Endodermal cell (in vitro differentiated cells): ENCODE measurements at regions not wholly inside any gene's neighbourhood (a gene's known extent, or its start where the extent isn't known, plus 50 kb on each side); places are given as distances from the start of the nearest gene placed in this dataset.

Experiments
- DNase-seq: peaks from one replicate; pipeline ENCODE4 v3.0.0-alpha.2; 2017
- H3K27ac ChIP-seq: 2 replicates; pipeline ENCODE4 v1.5.1; 2013; ENCODE audit warnings: mild to moderate bottlenecking, low read depth, low read length, moderate library complexity
- H3K27me3 ChIP-seq: 2 replicates; pipeline ENCODE4 v1.6.1; 2013; ENCODE audit warnings: mild to moderate bottlenecking, low read length, moderate library complexity; ENCODE audit not compliant: insufficient read depth, control insufficient read depth, poor library complexity, severe bottlenecking
- H3K36me3 ChIP-seq: 2 replicates; pipeline ENCODE4 v1.7.0; 2013; ENCODE audit warnings: mild to moderate bottlenecking, low read length, moderate library complexity; ENCODE audit not compliant: control insufficient read depth, insufficient read depth
- H3K4me1 ChIP-seq: one replicate; pipeline ENCODE4 v1.7.0; 2013; ENCODE audit warnings: low read length; ENCODE audit not compliant: control insufficient read depth, insufficient read depth
- H3K4me3 ChIP-seq: 2 replicates; pipeline ENCODE4 v1.5.1; 2013; ENCODE audit warnings: mild to moderate bottlenecking, low read length, moderate library complexity
- H3K9ac ChIP-seq: 2 replicates; pipeline ENCODE4 v1.6.1; 2013; ENCODE audit warnings: mild to moderate bottlenecking, low read length, moderate library complexity; ENCODE audit not compliant: poor library complexity, severe bottlenecking; ENCODE audit errors: extremely low read depth
- H3K9me3 ChIP-seq: 2 replicates; pipeline ENCODE4 v1.6.1; 2013; ENCODE audit warnings: mild to moderate bottlenecking, low read length, moderate library complexity; ENCODE audit not compliant: control insufficient read depth
- H3K27ac Mint-ChIP-seq: 2 replicates; pipeline ENCODE4 v1.8.0; 2020; ENCODE audit warnings: mixed read lengths
- H3K27me3 Mint-ChIP-seq: 2 replicates; pipeline ENCODE4 v1.8.0; 2021; ENCODE audit warnings: mild to moderate bottlenecking, mixed read lengths; ENCODE audit not compliant: insufficient read depth
- H3K36me3 Mint-ChIP-seq: 2 replicates; pipeline ENCODE4 v1.8.0; 2020; ENCODE audit warnings: low read depth, mixed read lengths
- H3K4me1 Mint-ChIP-seq: 2 replicates; pipeline ENCODE4 v1.8.0; 2020; ENCODE audit warnings: mixed read lengths
- H3K4me3 Mint-ChIP-seq: 2 replicates; pipeline ENCODE4 v1.8.0; 2020; ENCODE audit warnings: mild to moderate bottlenecking, moderate library complexity, mixed read lengths
- H3K9me3 Mint-ChIP-seq: 2 replicates; pipeline ENCODE4 v1.8.0; 2020; ENCODE audit warnings: mild to moderate bottlenecking, mixed read lengths
- WGBS, 2 experiments: methylation state at CpG; one replicate each; pipeline versions ENCODE4 v1.1.5 to v1.1.7; 2013; ENCODE audit warnings: missing lambda C conversion rate in 2 of 2, mixed read lengths in 1 of 2; ENCODE audit not compliant: insufficient coverage in 1 of 2, insufficient read length in 1 of 2; 5-methylcytosine and 5-hydroxymethylcytosine counted together
- TF ChIP-seq, protein P1 (sequence below): fragments of 200-600 bp; sonication (generic); conservative IDR thresholded peaks from 2 replicates; pipeline ENCODE4 v1.5.0; 2021; ENCODE audit warnings: antibody characterized with exemption, mild to moderate bottlenecking

DNA sequence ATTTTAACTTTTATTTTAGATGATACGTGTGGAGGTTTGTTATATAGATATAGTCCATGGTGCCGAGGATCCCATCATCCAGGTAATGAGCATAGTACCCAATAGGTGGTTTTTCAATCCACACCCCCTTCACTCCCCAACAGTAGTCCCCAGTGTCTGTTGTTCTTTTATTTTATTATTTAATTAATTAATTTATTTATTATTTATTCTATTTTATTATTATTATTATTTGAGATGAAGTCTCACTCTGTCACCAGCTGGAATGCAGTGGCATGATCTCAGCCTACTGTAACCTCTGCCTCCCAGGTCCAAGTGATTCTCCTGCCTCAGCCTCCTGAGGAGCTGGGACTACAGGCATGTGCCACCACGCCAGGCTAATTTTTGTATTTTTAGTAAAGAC is 2086.2 kb downstream of the PCDH9 start:
- H3K4me1 Mint-ChIP-seq = no peaks in the 10 kb centered on the region
- H3K9me3 ChIP-seq = no peaks in the 10 kb centered on the region
- H3K27ac ChIP-seq = no peak overlapping the region
- H3K9ac ChIP-seq = no peak overlapping the region
- TF ChIP-seq, protein P1, sequence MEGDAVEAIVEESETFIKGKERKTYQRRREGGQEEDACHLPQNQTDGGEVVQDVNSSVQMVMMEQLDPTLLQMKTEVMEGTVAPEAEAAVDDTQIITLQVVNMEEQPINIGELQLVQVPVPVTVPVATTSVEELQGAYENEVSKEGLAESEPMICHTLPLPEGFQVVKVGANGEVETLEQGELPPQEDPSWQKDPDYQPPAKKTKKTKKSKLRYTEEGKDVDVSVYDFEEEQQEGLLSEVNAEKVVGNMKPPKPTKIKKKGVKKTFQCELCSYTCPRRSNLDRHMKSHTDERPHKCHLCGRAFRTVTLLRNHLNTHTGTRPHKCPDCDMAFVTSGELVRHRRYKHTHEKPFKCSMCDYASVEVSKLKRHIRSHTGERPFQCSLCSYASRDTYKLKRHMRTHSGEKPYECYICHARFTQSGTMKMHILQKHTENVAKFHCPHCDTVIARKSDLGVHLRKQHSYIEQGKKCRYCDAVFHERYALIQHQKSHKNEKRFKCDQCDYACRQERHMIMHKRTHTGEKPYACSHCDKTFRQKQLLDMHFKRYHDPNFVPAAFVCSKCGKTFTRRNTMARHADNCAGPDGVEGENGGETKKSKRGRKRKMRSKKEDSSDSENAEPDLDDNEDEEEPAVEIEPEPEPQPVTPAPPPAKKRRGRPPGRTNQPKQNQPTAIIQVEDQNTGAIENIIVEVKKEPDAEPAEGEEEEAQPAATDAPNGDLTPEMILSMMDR = no peak
- no peaks in the 10 kb centered on the region for H3K36me3 ChIP-seq
- no peak overlapping the region for H3K27ac Mint-ChIP-seq
- no peak for DNase-seq
- no peaks in the 10 kb centered on the region for H3K9me3 Mint-ChIP-seq
- H3K4me3 Mint-ChIP-seq = no peak overlapping the region
- WGBS, 2 experiments = 92 to 100% methylated on average over 1 of the region's 3 CpGs
- no peaks in the 10 kb centered on the region for H3K36me3 Mint-ChIP-seq
- no peak overlapping the region for H3K4me3 ChIP-seq
- no peaks in the 10 kb centered on the region for H3K27me3 ChIP-seq
- H3K4me1 ChIP-seq = no peaks in the 10 kb centered on the region
- no peaks in the 10 kb centered on the region for H3K27me3 Mint-ChIP-seq

- Mint-ChIP-seq H3K4me3 (no peak overlapping the region), H3K27ac (no peak overlapping the region), H3K36me3 (no peaks in the 10 kb centered on the region), H3K9me3 (no peaks in the 10 kb centered on the region), H3K27me3 (peaks cover 4% of the 10 kb centered on the region), H3K4me1 (no peaks in the 10 kb centered on the region)
- no peaks in the 10 kb centered on the region for H3K27me3 ChIP-seq
- no peak overlapping the region for H3K4me3 ChIP-seq
- H3K9me3 ChIP-seq = no peaks in the 10 kb centered on the region
- H3K9ac ChIP-seq = no peak overlapping the region
- TF ChIP-seq, protein P1 = no peak
- peak; percentile 71 for DNase-seq
- H3K36me3 ChIP-seq = no peaks in the 10 kb centered on the region
- H3K4me1 ChIP-seq = no peaks in the 10 kb centered on the region
- 77% methylated on average over 4 to 7 of the region's 7 CpGs for WGBS, 2 experiments
- H3K27ac ChIP-seq = no peak overlapping the region
These were observed 2097.0 kb downstream of the PCDH9 start for GRCh38 chr13:65133094-65133493.

GRCh38 chr13:65125236-65125635 is 2104.9 kb downstream of the PCDH9 start:
- H3K4me3 Mint-ChIP-seq = no peak overlapping the region
- Histone ChIP-seq H3K4me1 (no peaks in the 10 kb centered on the region), H3K36me3 (no peaks in the 10 kb centered on the region), H3K9me3 (no peaks in the 10 kb centered on the region), H3K27ac (no peak overlapping the region), H3K9ac (no peak overlapping the region), H3K4me3 (no peak overlapping the region), H3K27me3 (no peaks in the 10 kb centered on the region)
- no peaks in the 10 kb centered on the region for H3K27me3 Mint-ChIP-seq
- no peaks in the 10 kb centered on the region for H3K9me3 Mint-ChIP-seq
- H3K27ac Mint-ChIP-seq = no peak overlapping the region
- no peaks in the 10 kb centered on the region for H3K36me3 Mint-ChIP-seq
- H3K4me1 Mint-ChIP-seq = no peaks in the 10 kb centered on the region
- DNase-seq = no peak
- WGBS, 2 experiments = 100% methylated on average over 1 of the region's 1 CpG; no CpG with 5 or more reads in 1 of the 2 experiments
- TF ChIP-seq, protein P1 = no peak
